Fibroblast of skin of back (primary cell): ENCODE measurements at regions not wholly inside any gene's neighbourhood (a gene's known extent, or its start where the extent isn't known, plus 50 kb on each side); places are given as distances from the start of the nearest gene placed in this dataset.

ENCODE experiments used
- DNase-seq: peaks from one replicate; pipeline ENCODE4 v3.0.0-alpha.2; 2013

DNA sequence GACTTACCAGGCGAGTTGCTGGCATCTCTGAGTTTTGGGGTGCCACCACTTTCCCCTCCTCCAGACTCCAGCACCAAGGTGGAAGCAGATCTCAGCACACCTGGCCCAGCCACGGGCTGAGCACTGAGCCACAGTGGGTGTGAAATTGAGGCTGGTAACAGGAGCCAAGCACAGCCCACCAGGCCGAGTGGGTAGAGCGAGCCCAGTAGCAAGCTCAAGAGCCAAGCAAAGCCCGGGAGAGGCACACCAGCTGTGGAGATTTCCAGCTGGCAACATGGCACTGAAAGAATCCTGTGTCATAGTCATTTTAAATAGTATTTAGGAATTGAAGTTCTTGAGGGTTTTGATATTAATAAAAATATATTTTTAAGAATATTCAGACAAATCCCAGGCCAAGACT, 596.2 kb upstream of the TMEM132C start:
- no peak for DNase-seq

- no peak for DNase-seq
Measured at GRCh38 chr12:127675936-127676335, 591.0 kb upstream of the TMEM132C start.

DNA sequence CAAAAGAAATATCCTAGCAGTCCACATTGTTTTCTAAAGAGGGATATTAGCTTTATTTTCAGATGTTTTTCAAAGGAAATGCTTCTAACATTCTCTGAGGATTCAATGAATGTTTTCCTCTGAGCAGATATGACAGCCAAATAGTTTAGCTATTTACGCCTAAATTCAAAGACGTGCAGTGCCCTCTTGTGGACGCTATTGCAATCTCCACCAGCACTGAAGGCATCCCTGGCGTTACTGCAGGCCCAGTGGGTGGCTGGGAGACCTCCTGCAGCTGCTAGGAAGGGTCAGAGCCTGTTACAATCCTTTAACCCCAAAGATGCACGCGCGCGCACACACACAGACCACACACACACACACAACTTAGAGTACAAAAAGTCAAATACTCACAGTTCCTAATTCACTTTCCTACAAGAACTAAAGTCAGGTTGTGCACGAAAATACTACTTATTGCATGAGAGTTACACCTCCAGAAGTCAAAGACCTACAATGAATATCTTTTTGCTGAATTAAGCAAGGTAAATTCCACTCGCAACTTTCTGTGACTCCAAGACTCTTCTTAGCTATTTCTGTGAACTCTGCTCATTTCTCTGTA, 589.3 kb upstream of the TMEM132C start:
- DNase-seq: peak; percentile 81

DNA sequence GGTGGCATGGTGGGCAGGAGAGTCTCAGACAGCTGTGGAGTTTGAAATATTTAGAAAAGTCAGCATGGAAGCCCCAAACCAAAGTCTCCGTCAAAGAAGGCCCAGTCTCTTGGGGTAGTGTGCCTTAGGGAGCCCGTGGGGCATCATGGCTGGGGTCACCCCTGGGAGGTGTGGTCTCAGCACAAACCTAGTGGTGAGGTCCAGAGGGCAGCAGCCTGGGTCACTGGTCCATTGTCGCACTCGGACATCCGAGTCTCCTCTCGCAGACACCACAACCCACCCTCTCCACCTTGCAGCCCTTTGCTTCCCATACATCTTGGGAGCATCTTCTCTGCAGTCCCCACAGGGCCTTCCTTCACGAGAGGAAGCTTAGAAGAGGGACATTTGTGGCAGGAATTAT, 588.0 kb upstream of the TMEM132C start:
- no peak for DNase-seq

DNA sequence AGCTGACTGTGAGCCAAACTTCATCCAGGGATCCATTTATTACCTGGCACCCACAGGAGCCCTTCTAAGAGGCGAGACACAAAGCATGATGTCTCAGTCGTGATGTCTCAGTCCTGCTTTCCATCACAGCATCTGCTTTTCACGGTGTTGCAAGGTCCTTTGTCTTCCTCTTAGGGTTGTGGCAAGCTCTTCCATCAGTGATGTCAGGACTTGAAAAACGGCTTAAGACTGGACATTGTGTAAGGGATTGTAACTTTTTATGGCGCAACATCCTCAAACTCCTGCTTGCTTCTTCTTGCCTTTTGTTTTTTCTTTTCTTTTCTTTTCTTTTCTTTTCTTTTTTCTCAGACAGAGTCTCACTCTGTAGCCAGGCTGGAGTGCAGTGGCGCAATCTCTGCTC, 586.5 kb upstream of the TMEM132C start:
- no peak for DNase-seq

- DNase-seq: peak; percentile 8
Measured at GRCh38 chr12:127681151-127681754, 585.7 kb upstream of the TMEM132C start.

DNA sequence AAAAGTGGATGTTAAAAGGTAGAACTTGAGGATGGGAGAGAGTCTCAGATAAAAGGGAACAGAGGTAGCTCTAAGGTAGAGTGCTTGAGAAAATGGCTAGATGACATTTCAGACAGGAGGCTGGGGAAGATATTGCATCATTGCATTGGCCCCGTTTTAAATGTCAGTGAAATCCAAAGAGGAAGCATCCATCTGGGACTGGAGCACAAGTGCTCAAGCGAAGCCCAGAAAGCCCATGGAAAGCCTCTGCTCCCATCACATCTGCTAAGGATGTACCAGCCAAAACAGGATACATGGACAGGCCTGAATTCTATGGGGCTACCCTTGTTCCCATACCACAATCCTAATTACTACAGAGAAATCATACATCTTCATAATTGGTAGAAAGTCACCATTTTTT, 581.5 kb upstream of the TMEM132C start:
- no peak for DNase-seq

GRCh38 chr12:127685931-127686330, 581.0 kb upstream of the TMEM132C start:
- DNase-seq: peak; percentile 11

- DNase-seq: no peak
Measured at GRCh38 chr12:127687181-127687580, 579.8 kb upstream of the TMEM132C start.

DNA sequence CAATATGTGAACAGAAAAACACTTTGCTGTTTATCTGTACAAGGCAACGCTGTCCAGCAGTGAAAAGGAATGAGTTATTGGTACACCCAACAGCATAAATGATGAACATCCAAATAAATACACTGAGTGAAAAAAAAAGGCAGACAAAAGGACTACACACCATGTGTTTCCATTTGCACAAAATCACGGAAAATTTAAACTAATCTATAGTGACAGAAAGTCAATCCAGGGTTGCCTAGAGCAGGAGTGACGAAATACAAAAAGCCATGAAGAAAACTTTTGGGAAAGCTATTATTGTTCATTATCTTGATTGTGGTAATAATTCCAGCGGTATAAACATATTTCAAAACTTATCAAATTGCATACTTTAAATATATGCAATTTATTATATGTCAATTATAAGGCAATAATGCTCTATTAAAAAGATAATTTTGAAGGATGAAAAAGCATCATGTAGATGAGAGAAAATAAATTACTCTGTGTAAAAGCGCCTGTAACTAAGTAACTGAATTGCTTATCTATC, 578.0 kb upstream of the TMEM132C start:
- no peak for DNase-seq

- peak; percentile 9 for DNase-seq
Measured at GRCh38 chr12:127690161-127690560, 576.8 kb upstream of the TMEM132C start.

DNA sequence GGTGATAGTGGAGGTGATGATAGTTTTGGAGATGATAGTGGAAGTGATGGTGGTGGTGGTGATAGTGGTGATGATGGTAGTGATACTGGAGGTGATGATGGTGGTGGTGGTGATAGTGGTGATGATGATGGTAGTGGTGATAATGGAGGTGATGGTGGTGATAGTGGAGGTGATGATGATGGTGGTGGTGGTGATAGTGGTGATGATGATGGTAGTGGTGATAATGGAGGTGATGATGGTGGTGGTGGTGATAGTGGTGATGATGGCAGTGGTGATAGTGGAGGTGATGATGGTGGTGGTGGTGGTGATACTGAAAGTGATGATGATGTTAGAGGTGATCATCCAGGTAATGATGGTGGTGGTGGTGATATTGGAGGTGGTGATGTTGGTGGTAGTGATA, 570.0 kb upstream of the TMEM132C start:
- DNase-seq: no peak

DNA sequence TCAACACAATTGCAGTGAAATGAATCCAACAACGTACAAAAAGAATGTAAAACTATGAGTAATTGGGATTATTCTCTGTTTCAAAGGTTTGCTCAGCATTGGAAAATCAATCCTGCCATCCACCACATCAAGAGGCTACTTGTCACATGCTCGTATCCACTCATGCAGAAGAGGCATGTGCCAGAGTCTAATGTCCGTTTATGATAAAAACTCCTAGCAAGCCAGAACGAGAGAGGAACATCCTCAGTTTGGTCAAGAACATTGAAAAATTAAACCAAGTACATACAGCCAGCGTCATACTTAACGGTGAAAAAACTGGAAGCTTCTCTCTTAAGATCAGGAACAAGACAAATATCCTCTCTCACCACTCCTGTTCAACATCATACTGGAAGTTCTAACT, 563.9 kb upstream of the TMEM132C start:
- DNase-seq: no peak

- no peak for DNase-seq
Measured at GRCh38 chr12:127711108-127711507, 555.9 kb upstream of the TMEM132C start.

DNA sequence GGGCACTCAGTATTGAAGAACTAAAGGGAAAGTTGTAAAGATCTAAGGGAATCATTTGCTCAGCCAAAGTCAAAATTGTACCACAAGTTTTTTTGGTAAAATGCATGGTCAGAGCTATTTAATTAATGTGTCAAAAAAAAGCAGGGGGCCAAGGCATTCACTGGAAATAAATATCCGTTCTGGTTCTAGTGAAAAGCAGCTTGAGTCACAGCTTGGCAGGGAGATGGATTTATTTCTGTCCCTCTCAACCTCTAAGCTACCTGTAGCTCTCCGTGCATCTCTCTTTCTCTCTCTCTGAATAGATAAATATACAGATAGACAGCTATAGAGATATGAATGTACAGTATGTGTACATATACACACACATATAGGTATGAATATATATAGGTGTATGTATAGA, 554.4 kb upstream of the TMEM132C start:
- DNase-seq: no peak

DNA sequence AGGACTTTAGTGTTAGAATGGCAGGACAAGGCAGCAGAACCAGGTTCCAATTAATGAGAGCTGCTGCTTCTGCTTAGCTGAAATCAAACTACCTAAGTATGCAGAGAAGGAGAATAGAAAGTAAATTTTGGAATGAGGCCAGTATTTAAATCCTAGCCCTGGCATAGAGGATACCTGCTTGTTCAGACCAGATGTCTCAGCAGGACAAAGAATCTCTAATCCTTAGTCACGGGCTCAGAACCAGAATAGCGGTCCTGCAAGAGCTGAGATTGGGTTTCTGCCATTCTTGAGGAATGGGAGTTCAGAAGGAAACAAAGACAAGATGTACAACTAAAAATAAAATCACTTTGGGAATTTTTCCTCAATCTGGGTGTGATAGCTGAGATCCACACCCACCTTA, 550.8 kb upstream of the TMEM132C start:
- DNase-seq: no peak

DNA sequence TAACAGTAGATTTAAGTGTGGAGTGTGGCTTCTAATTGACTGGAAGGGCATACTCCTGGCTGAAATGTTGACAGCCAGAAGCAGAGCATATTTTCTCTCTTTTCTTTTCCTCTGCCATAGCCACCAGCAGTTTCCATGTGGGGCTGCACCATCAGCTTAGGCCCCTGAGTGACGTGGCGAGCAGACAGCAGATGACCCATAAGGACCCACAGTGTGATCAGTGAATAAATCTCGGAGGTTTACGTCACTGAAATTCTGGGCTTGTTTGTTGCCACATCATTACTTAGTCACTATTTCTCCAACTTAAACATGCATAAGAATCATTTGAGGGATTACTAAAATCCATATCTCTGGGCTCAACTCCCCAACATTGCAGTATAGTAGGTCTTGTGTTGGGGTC, 549.7 kb upstream of the TMEM132C start:
- no peak for DNase-seq

DNA sequence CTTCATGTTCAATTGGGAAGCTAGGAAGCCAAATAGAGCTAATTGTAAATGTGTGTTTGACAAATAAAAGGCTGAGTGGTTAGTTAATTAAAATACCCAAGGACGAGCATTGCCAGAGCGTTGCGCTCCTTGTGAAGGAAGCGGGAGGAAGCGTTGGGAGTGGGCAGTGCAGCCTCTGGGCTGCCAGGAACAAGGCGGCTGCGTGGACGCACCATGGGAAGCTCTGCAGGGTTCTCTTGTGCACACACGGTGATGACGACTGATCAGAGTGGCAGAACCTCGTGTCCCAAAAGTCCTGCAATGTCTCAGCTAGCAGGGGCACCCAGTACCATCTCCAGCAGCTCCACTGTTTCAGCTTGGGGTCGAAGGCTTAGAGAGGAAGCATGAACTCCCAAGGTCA, 546.6 kb upstream of the TMEM132C start:
- DNase-seq: no peak

GRCh38 chr12:127722611-127723010, 544.4 kb upstream of the TMEM132C start:
- DNase-seq: no peak

DNA sequence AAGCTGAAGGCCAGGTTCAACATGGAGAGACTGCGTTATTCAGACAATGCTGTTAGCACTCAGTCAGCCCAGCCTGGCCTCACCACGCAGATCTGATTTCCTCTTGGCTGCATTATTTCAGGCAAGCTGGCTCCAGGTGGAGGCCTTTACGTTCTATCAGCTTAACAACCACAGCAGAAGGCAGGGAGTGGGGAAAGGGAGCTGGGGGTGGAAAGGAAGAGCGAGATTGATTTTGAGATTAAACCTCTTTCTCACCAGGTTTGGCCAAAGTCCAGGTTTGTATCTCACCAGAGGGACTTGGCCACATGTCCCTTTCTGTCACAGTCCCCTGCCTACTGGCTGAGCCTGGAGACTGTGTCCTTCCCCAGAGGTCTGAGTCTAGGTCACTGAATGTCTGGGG, 543.7 kb upstream of the TMEM132C start:
- DNase-seq: no peak

DNA sequence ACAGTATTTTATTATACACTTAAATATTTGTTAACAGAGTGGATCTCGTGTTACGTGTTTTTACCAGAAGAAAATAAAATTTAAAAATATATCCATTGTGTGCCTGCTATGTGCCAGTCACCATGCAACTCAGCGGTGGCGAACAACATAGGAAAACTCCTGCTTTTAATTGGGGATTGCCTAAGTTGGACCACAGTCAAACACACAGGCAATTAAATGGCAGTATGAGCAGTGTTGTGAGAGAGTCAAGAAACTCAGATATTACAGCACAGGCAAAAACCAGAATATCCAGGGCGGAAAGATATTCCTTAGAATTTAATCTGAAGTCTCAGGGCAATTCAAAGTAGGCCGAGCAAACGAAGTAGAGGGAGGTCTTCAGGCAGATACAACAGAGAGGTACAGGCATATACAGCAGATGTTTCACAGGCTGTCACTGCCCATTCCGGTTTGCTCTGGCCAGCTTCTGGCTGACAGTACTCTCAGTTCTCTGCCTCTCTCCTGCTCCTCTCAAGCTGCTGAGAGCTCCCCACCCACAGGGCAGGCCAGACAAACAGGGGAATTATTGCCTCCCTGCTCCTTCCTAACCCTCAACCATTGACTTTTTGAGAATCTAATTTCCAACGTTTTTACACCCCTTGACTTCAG, 540.2 kb upstream of the TMEM132C start:
- no peak for DNase-seq

DNA sequence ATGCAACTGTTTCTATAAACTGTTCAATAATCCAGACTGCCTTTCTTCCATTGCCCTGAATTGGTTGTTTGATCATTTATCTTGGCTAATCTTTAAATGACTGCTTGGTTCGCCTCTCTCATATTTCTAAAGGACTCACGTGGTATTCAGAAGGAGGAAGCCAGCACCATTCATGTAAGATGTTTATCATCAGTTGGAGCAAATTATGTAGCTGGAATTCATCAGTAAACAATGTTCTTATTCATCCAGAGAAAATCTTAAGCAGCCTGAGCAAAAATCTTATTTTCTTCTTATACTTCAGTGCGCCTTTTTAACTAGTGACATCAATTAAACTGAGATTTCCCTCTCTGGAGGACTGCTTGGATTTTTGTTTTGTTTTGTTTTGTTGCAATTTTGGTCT, 538.7 kb upstream of the TMEM132C start:
- no peak for DNase-seq

DNA sequence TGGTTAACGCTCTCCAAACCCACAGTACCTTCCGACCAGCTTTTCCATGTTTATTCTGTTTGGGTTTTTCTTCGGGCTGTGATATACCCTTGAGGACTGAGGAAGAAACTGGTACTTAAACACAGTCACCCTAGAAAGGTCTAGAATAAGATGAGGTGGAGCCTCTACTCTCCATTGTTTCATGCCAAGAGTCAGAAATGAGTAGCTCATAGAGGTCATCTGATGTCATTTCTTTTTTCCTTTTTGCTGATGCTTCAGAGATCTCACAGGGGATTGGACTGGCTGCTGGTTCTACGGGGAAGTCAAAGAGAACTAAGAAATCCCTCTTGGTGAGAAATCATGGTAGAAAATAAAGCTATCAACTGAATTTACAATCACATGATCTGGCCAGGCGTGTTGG, 538.2 kb upstream of the TMEM132C start:
- no peak for DNase-seq

DNA sequence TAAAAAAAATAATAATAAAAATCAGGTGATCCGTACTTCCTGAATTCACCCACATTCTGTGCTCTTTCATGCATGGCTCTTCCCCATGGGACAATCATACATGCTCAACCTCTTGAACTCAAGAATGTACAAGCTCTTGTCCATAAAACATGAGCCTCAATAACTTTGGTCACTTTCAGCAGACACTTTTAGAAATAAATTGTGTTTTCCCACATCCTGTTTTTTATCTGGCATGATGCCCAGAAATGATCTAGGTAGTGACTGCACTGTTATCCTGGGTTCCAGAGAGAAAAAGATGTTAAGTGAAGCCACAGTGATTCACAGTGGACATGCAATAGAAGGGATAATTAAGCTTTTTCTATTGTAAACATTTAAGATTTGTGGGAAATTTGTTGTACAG, 537.6 kb upstream of the TMEM132C start:
- peak; percentile 56 for DNase-seq
